ENCODE measurements at regions not wholly inside any gene's neighbourhood (a gene's known extent, or its start where the extent isn't known, plus 50 kb on each side); places are given as distances from the start of the nearest gene placed in this dataset.

- no peak overlapping the region for H3K27ac Mint-ChIP-seq
- peaks cover 0 to 1% (median 0%) of the 10 kb centered on the region in 7 donors for H3K4me1 Mint-ChIP-seq
- no peak overlapping the region for H3K4me3 ChIP-seq (ENCODE audit: low read length)
- ATAC-seq (no peak), DNase-seq (no peak)
- intact Hi-C loops (cut with micrococcal nuclease): no loop called here
- H3K36me3 ChIP-seq (ENCODE audit: control insufficient read depth in 2 of 3, insufficient read depth in 3 of 3, low read length in 3 of 3): no peaks in the 10 kb centered on the region
- H3K9me3 Mint-ChIP-seq: peaks cover 3 to 15% (median 7%) of the 10 kb centered on the region in 11 donors
- ChIA-PET CTCF (no interaction called here), POLR2A (no interaction called here)
- no peak overlapping the region for H3K4me3 Mint-ChIP-seq
- H3K9me3 ChIP-seq (ENCODE audit: control insufficient read depth in 2 of 3, low read length in 3 of 3): peaks cover 0 to 7% (median 0%) of the 10 kb centered on the region in 3 experiments
- no peaks in the 10 kb centered on the region for H3K27me3 ChIP-seq (ENCODE audit: control insufficient read depth in 2 of 2, insufficient read depth in 2 of 2, low read length in 2 of 2)
- H3K4me1 ChIP-seq (ENCODE audit: control insufficient read depth in 2 of 2, insufficient read depth in 2 of 2, low read length in 2 of 2): no peaks in the 10 kb centered on the region
- H3K27me3 Mint-ChIP-seq: no peaks in the 10 kb centered on the region
- no peak overlapping the region for H3K27ac ChIP-seq (ENCODE audit: low read depth, low read length)
- H3K36me3 Mint-ChIP-seq: peaks cover 0 to 6% (median 0%) of the 10 kb centered on the region in 5 donors
Observed at GRCh38 chr5:165104611-165105010, 1599.2 kb downstream of the MAT2B start.

DNA sequence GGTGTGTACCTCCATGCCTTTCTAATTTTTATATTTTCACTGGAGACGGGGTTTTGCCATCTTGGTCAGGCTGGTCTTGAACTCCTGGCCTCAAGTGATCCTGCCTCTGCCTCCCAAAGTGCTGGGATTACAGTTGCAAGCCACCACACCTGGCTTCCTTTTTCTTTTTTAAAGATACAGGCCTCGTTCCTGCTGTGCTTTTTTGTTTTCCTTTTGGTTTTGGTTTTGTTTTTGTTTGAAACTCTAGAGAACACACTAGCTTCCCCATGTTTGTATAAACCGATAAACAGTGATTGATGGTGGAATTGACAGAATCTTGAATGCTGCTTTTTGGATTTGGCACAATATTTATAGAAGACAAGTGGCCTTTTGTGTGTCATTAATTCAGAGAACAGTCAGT lies 1603.4 kb downstream of the MAT2B start:
- POLR2A ChIA-PET: no interaction called here
- ATAC-seq: no peak
- H3K4me1 ChIP-seq (ENCODE audit: control insufficient read depth in 2 of 2, insufficient read depth in 2 of 2, low read length in 2 of 2): no peaks in the 10 kb centered on the region
- no peaks in the 10 kb centered on the region for H3K27me3 ChIP-seq (ENCODE audit: control insufficient read depth in 2 of 2, insufficient read depth in 2 of 2, low read length in 2 of 2)
- DNase-seq: no peak
- H3K27ac Mint-ChIP-seq: no peak overlapping the region
- peaks cover 0 to 9% (median 3%) of the 10 kb centered on the region in 11 donors for H3K9me3 Mint-ChIP-seq
- no peak overlapping the region for H3K27ac ChIP-seq (ENCODE audit: low read depth, low read length)
- H3K27me3 Mint-ChIP-seq: no peaks in the 10 kb centered on the region
- H3K4me3 Mint-ChIP-seq: no peak overlapping the region
- H3K9me3 ChIP-seq (ENCODE audit: control insufficient read depth in 2 of 3, low read length in 3 of 3): no peaks in the 10 kb centered on the region
- no peaks in the 10 kb centered on the region for H3K36me3 Mint-ChIP-seq
- CTCF ChIA-PET: no interaction called here
- no peak overlapping the region for H3K4me3 ChIP-seq (ENCODE audit: low read length)
- peaks cover 0 to 1% (median 0%) of the 10 kb centered on the region in 7 donors for H3K4me1 Mint-ChIP-seq
- no peaks in the 10 kb centered on the region for H3K36me3 ChIP-seq (ENCODE audit: control insufficient read depth in 2 of 3, insufficient read depth in 3 of 3, low read length in 3 of 3)
- intact Hi-C loops (cut with micrococcal nuclease): no loop called here

DNA sequence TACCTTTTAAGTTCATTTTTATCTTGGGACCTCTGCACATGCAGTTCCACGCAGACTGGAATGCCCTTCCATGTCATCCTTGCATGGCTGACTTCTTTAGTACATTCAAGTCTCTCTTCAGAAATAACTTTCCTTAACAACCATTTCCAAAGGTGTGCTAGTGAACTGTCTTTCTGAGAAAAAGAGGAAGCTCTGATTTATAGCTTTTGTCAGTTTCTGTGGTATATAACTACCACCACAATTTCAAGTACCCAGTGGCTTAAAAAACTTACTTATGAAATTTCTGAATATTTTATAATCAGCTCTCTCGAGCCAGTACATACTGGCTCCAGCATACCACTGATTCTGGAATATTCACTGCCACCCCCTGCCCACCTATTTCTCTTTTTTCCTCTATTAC lies 1613.8 kb downstream of the MAT2B start:
- ATAC-seq: no peak
- POLR2A ChIA-PET: no interaction called here

GRCh38 chr5:165126598-165126997 lies 1621.2 kb downstream of the MAT2B start:
- Mint-ChIP-seq H3K27ac (no peak overlapping the region), H3K4me3 (no peak overlapping the region), H3K9me3 (peaks cover 0 to 9% (median 2%) of the 10 kb centered on the region in 11 donors), H3K4me1 (no peaks in the 10 kb centered on the region), H3K36me3 (no peaks in the 10 kb centered on the region), H3K27me3 (no peaks in the 10 kb centered on the region)
- ChIA-PET CTCF (no interaction called here), POLR2A (no interaction called here)
- intact Hi-C loops (cut with micrococcal nuclease): no loop called here
- DNase-seq (no peak), ATAC-seq (no peak)
- Histone ChIP-seq H3K36me3 (ENCODE audit: control insufficient read depth in 2 of 3, insufficient read depth in 3 of 3, low read length in 3 of 3) (no peaks in the 10 kb centered on the region), H3K4me1 (ENCODE audit: control insufficient read depth in 2 of 2, insufficient read depth in 2 of 2, low read length in 2 of 2) (no peaks in the 10 kb centered on the region), H3K27ac (ENCODE audit: low read depth, low read length) (no peak overlapping the region), H3K9me3 (ENCODE audit: control insufficient read depth in 2 of 3, low read length in 3 of 3) (no peaks in the 10 kb centered on the region), H3K4me3 (ENCODE audit: low read length) (no peak overlapping the region), H3K27me3 (ENCODE audit: control insufficient read depth in 2 of 2, insufficient read depth in 2 of 2, low read length in 2 of 2) (no peaks in the 10 kb centered on the region)

More for the DNA sequence above, 1613.8 kb downstream of the MAT2B start:
- Mint-ChIP-seq H3K4me3 (no peak overlapping the region), H3K9me3 (peaks cover 0 to 10% (median 2%) of the 10 kb centered on the region in 11 donors), H3K27ac (no peak overlapping the region), H3K27me3 (no peaks in the 10 kb centered on the region), H3K4me1 (peaks cover 0 to 2% (median 0%) of the 10 kb centered on the region in 7 donors), H3K36me3 (no peaks in the 10 kb centered on the region)
- Histone ChIP-seq H3K27ac (ENCODE audit: low read depth, low read length) (no peak overlapping the region), H3K4me1 (ENCODE audit: control insufficient read depth in 2 of 2, insufficient read depth in 2 of 2, low read length in 2 of 2) (no peaks in the 10 kb centered on the region), H3K9me3 (ENCODE audit: control insufficient read depth in 2 of 3, low read length in 3 of 3) (no peaks in the 10 kb centered on the region), H3K4me3 (ENCODE audit: low read length) (no peak overlapping the region), H3K27me3 (ENCODE audit: control insufficient read depth in 2 of 2, insufficient read depth in 2 of 2, low read length in 2 of 2) (no peaks in the 10 kb centered on the region), H3K36me3 (ENCODE audit: control insufficient read depth in 2 of 3, insufficient read depth in 3 of 3, low read length in 3 of 3) (no peaks in the 10 kb centered on the region)
- CTCF ChIA-PET: no interaction called here
- DNase-seq: no peak
- intact Hi-C loops (cut with micrococcal nuclease): no loop called here

- Histone ChIP-seq H3K36me3 (ENCODE audit: control insufficient read depth in 2 of 3, insufficient read depth in 3 of 3, low read length in 3 of 3) (no peaks in the 10 kb centered on the region), H3K9me3 (ENCODE audit: control insufficient read depth in 2 of 3, low read length in 3 of 3) (no peaks in the 10 kb centered on the region), H3K4me1 (ENCODE audit: control insufficient read depth in 2 of 2, insufficient read depth in 2 of 2, low read length in 2 of 2) (no peaks in the 10 kb centered on the region), H3K4me3 (ENCODE audit: low read length) (no peak overlapping the region), H3K27me3 (ENCODE audit: control insufficient read depth in 2 of 2, insufficient read depth in 2 of 2, low read length in 2 of 2) (no peaks in the 10 kb centered on the region), H3K27ac (ENCODE audit: low read depth, low read length) (no peak overlapping the region)
- no peak overlapping the region for H3K27ac Mint-ChIP-seq
- no peaks in the 10 kb centered on the region for H3K4me1 Mint-ChIP-seq
- peaks cover 0 to 9% (median 2%) of the 10 kb centered on the region in 11 donors for H3K9me3 Mint-ChIP-seq
- H3K27me3 Mint-ChIP-seq: no peaks in the 10 kb centered on the region
- H3K36me3 Mint-ChIP-seq: no peaks in the 10 kb centered on the region
- ChIA-PET CTCF (no interaction called here), POLR2A (no interaction called here)
- intact Hi-C loops (cut with micrococcal nuclease): no loop called here
- no peak for DNase-seq
- no peak for ATAC-seq
- no peak overlapping the region for H3K4me3 Mint-ChIP-seq
Observed at GRCh38 chr5:165127941-165128340, 1622.5 kb downstream of the MAT2B start.

GRCh38 chr5:165130656-165131055 lies 1625.2 kb downstream of the MAT2B start:
- intact Hi-C loops (cut with micrococcal nuclease): no loop called here
- ChIA-PET CTCF (no interaction called here), POLR2A (no interaction called here)
- no peak for DNase-seq
- Mint-ChIP-seq H3K36me3 (no peaks in the 10 kb centered on the region), H3K27ac (no peak overlapping the region), H3K9me3 (peaks cover 0 to 10% (median 2%) of the 10 kb centered on the region in 11 donors), H3K4me1 (no peaks in the 10 kb centered on the region), H3K4me3 (no peak overlapping the region), H3K27me3 (no peaks in the 10 kb centered on the region)
- H3K4me1 ChIP-seq (ENCODE audit: control insufficient read depth in 2 of 2, insufficient read depth in 2 of 2, low read length in 2 of 2): no peaks in the 10 kb centered on the region
- no peak for ATAC-seq
- no peaks in the 10 kb centered on the region for H3K27me3 ChIP-seq (ENCODE audit: control insufficient read depth in 2 of 2, insufficient read depth in 2 of 2, low read length in 2 of 2)
- no peaks in the 10 kb centered on the region for H3K36me3 ChIP-seq (ENCODE audit: control insufficient read depth in 2 of 3, insufficient read depth in 3 of 3, low read length in 3 of 3)
- no peak overlapping the region for H3K27ac ChIP-seq (ENCODE audit: low read depth, low read length)
- no peaks in the 10 kb centered on the region for H3K9me3 ChIP-seq (ENCODE audit: control insufficient read depth in 2 of 3, low read length in 3 of 3)
- no peak overlapping the region for H3K4me3 ChIP-seq (ENCODE audit: low read length)

- DNase-seq (no peak), ATAC-seq (no peak)
- Mint-ChIP-seq H3K36me3 (no peaks in the 10 kb centered on the region), H3K4me1 (no peaks in the 10 kb centered on the region), H3K27ac (no peak overlapping the region), H3K9me3 (peaks cover 0 to 20% (median 3%) of the 10 kb centered on the region in 11 donors), H3K4me3 (no peak overlapping the region), H3K27me3 (no peaks in the 10 kb centered on the region)
- intact Hi-C loops (cut with micrococcal nuclease): no loop called here
- Histone ChIP-seq H3K4me1 (ENCODE audit: control insufficient read depth in 2 of 2, insufficient read depth in 2 of 2, low read length in 2 of 2) (no peaks in the 10 kb centered on the region), H3K27ac (ENCODE audit: low read depth, low read length) (no peak overlapping the region), H3K4me3 (ENCODE audit: low read length) (no peak overlapping the region), H3K36me3 (ENCODE audit: control insufficient read depth in 2 of 3, insufficient read depth in 3 of 3, low read length in 3 of 3) (no peaks in the 10 kb centered on the region), H3K27me3 (ENCODE audit: control insufficient read depth in 2 of 2, insufficient read depth in 2 of 2, low read length in 2 of 2) (no peaks in the 10 kb centered on the region), H3K9me3 (ENCODE audit: control insufficient read depth in 2 of 3, low read length in 3 of 3) (no peaks in the 10 kb centered on the region)
- CTCF ChIA-PET: no interaction called here
- POLR2A ChIA-PET: no interaction called here
Observed at GRCh38 chr5:165134155-165134554, 1628.7 kb downstream of the MAT2B start.

All from naive thymus-derived CD4-positive, alpha-beta T cell (primary cell).